A204.1 (cell line): ENCODE measurements at regions not wholly inside any gene's neighbourhood (a gene's known extent, or its start where the extent isn't known, plus 50 kb on each side); places are given as distances from the start of the nearest gene placed in this dataset.

Experiments
- FAIRE-seq: peaks from 2 replicates; lab custom pipeline; 2012; peaks lifted over from hg19 to GRCh38; lab: Jason Lieb, UNC

DNA sequence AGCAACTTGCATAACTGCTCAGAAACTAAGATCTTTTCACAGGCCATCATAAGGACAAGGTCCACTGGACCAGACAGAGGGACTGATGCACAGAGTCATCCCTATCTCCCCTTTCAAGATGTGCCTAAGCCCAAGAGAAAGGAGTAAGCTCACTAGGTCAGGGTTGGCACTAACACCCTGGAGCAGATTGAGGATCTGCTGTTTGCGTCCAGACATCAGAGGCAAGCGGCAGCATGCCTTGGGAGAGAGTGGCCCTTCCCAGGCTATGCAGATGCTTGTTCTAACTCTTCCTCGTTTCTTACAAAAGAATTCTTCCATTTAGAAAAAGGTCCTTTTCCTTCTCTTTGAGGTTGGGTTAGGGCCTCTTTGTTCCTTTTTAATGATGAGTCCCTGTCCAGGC lies 187.2 kb downstream of the KCNA5 start:
- no peak for FAIRE-seq

DNA sequence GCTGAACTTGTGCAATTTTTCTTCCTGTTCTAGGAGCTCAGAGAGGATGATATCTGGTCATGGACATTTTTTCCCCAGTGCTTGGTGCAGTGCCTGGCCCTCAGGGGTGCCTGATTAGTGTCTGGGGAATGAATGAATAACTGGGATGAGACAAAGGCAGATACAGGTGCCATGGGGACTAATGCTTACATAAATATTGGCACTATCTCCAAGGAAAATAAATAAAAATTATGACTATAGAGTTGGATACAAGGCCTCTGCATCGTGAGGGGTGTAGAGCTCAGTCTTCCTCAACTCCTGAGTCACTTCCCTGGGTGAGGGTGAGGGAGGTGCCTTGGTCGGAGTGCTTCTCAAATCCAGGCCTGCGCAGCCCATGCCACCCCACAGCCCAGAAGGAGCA lies 188.6 kb downstream of the KCNA5 start:
- no peak for FAIRE-seq

DNA sequence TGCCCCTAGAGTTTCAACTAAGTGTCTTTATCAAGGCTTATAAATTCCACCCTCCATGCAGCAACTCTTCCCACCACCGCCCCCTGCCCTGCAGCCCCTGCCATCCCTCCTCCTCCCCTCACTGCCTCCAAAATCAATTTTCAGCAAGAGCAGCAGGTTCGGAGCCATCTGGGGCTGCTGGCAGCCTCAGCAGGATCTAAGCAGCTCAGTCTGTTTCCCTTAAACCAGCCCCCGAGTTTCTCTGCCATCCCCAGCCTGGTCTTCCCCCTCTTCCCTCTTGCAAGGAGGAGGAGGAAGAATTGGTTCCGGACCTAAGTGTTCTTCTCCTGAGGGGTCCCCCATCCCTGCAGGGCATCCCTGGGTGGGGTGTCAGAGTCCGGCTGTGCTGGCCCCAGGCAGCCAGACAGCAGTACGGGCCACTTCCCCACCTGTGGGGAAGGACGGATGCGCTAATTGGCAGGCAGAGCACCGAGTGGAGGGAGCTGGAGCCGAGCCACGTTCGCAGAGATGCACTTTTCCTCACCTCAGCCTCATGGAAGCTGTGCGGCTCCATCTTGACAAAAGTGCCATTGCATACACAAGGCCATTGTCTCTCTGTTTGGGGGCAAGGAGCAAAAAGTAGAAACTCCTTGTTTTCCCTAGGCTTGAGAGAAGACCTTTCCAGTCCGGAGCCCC lies 189.3 kb downstream of the KCNA5 start:
- FAIRE-seq = no peak

DNA sequence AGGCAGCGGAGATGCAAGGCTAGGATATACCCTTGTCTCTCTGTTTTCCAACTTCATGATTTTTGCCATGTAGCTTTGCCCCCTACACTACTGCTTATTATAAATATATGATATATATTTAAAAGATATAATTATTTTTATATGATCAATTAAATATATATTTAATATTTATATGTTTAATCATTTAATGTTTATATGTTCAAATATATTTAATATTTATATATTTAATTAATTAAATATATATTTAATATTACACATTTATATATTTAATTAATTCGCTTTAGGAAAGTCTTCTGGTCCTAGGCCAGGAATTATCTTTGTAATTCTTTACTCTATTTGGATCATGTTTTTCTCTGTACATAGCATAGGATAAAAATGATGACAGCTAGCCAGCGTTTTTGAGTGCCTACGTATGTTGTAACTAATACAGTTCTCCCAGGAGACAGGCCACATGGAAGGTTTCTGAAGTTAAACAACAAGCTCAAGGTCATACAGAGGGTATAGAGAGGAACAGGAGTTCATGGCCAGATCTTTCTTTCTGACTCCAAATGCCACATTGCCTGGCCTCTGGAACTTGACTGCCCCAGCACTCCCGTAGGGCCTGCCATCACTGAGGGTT lies 192.5 kb downstream of the KCNA5 start:
- FAIRE-seq = peak; percentile 96

DNA sequence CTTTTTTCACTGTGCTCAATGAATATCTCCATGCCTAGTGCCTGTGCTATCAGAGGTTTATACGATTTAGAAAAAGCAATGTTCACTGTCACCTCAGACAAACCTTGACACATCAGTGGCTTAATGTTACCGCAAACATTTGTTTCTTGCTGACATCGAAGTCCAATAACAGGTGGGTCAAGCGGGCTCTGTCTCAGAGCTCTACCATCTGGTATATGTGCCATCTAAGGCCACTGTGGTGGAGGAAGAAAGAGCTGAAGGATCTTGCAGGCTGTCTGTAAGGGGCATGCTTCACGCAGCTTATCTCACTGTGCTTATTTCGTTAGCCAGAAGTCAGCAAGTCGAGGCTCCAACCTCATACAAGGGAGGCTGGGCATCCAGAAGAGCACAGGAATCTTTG lies 189.5 kb upstream of the NTF3 start:
- no peak for FAIRE-seq

DNA sequence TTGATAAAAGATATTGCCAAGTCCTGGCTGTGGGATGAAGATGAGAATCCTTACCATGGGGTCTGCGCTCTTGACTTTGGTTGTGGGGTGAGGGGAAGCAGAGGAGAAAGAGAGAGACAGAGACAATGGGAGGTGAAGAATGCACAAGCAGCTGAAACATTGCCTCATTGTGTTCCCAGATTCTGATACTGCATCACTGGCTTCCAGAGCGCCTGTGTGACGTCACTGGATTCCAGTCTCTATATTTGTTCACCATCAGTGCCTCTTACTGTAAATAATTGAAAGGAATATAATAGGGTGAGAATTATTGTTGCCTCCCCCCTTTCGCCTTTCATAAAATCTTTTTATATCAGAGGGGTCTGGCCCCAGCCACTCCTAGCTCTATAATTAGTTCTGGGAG lies 188.9 kb upstream of the NTF3 start:
- FAIRE-seq = no peak

DNA sequence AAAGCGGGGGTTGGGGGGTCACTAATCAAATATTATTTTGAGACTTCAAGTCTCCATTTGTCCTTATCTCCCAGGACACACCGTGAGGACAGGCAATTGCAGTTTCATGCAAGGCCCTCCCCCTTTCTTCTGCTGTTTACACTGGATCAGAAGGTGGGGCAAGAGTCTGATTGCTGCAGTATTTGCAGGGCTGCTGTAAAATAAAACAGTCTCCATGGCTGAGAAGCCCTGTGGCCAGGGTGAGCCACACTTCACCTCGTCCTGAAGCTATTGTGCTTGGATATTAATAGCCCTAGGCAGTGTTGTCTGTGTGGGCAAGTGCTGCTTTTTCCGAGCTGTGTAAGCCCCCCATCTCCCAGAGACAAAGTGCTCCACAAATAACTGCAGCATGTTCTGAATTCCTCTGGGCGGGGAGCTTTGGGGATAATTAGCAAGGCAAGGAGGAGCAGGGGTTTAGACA lies 187.4 kb upstream of the NTF3 start:
- no peak for FAIRE-seq

DNA sequence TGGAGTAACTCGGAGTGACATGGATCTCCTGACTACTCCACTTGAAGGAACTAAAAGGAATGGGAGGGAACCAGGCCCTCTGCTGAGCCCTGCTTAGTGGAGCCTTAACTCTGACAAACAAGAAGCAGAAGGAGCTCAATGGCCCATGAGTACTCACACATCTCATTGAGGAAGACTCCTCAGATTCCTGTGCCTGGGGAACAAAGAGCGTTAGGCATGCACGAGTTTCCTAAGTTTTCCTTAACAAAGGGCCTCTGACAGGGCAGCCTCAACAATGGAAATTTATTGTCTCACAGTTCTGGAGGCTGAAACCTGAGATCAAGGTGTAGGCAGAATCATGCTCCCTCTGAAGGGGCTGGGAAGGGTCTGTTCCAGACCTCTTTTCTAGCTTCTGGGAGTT lies 185.7 kb upstream of the NTF3 start:
- FAIRE-seq = no peak

DNA sequence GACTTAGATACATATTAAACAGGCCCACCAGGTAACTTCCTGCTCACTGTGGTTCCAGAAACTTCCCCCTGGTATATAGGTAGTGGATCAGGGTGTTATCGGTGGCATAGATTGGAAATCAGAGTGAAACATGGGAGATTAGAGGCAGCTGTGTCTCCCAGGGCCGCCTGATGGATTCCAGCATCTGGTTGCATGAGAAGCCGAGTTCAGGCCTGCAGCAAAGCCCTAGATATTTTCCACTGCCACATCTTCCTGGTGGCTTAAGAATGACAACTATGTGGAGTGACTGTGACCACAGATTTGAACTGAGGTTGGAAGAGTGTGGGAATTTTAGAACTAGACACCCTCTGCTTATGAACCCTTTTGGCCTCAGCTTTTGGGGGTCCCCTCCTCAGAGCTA lies 184.8 kb upstream of the NTF3 start:
- no peak for FAIRE-seq

DNA sequence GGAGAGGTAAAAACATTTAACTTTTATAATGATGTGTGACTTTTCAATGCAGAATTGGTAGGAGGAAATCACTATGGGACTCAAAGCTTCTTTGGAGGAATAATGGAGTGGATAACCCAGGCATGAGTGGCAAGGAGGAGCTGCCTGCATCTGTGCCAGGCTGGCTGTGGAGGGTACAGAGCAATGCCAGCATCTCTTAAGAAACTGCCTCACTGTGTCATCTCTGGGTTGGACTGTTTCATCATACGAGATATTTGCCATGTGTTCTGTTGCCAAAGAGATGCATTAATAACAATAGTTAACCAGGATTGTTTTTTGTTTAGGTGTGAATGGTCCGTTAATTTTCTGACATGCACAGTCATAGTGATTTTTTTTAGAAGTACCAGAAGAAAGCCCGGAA lies 183.7 kb upstream of the NTF3 start:
- FAIRE-seq = no peak

DNA sequence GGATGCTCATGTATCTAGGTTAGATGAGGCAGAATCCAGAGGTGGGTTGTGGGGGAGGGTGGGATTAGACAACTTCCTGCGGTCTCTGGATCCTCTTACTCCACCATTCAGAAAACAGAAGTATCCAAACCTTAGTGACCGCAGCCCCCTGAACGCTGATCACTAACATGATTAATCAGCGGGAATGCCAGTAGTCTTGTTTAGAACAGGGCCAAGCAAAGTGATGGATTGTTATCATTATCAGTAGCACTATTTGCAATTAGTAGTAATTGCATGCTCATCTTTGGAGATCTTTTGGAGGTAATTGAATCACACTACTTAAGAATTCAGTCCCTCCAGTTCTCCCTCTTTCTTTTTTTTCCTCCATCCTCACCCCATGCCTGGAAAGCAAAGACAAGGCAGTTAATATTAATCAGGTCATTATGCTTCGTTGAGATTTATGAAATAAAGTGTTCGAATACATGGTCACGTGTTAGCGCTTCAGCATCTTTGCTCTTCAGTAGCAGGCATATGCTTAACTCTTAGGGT lies 182.8 kb upstream of the NTF3 start:
- FAIRE-seq = no peak

DNA sequence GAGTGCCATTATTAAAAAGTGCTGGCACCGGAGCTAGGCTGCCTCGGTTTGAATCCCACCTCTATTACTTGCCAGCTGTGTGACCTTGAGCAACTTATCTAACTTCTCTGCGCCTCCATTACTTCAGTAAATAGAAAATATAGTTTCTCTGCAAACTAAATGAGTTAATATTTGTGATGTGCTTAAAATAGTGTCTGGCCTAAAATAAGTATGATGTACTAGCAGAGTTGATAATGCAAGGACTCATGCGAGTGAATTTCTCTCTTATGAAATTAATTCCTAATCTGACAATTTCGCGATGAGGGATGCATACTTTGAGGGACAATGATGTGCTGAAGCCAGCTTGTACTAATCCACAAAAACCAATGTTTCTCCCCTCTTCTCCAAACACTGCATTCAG lies 180.8 kb upstream of the NTF3 start:
- FAIRE-seq = no peak

DNA sequence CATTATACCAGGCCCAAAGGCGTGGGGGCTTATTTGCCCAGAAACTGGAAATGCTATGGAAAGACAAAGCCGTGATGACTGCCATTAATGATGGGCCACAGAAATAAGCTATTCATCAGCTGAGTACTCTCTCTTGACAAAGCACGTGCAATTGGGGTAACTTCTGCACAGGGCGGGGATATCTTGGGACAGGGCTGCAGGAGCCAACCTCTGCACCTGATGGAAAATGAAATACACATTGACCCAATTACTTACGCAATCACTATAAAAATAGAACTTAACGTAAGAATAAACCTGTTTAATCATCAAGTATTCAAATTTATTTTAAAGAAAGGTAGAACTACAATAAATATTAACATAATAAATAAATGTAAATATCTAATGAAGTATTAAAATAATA lies 180.1 kb upstream of the NTF3 start:
- FAIRE-seq = peak; percentile 60

DNA sequence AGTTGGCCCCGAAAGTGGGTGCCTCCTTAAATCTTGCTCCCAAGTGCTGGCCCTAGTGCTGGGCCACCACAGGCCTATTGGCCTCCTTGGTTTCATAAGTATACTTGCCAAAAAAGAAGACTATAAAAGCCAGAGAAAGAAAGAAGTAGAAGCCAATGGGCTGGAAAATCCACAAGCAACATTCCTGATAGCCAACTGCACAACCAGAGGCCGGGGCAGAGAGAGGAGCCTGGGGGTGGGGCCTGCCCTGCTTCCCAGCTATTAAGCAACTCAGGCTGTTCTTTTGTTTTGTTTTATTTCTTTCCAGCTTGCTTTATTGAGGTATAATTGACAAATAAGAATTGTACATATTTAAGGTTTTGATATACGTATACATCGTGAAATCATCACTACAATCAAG lies 177.2 kb upstream of the NTF3 start:
- no peak for FAIRE-seq

DNA sequence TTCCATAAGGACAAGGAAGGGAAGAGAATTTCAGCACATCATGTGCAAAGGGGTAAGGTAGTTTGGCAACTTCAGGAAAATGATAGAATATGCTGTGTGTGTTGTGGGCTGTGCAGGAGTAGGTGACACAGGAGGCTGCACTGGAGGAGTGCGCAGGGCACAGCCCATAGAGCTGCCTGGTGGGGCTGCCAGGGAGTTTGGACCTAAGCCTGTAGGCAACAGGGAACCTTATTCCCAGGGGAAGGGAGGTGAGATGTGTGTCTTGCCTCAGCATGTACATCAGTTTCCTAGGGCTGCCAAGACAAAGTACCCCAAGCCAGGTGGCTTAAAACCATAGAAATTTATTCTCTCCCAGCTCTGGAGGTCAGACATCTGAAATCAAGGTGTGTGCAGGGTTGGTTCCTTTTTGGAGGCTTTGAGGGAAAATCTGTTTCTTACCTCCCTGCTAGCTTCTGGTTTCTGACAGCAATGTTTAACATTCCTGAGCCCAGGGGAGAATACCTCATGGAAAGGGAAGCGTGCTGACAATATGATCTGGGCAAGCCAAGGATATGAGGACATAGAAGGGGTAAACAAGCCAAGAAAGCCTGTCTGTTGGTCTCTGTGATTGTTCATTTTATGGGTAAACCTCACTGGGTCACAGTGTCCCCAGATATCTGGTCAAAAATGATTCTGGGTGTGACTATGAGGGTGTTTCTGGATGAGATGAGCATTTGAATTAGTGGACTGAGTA lies 174.0 kb upstream of the NTF3 start:
- no peak for FAIRE-seq

DNA sequence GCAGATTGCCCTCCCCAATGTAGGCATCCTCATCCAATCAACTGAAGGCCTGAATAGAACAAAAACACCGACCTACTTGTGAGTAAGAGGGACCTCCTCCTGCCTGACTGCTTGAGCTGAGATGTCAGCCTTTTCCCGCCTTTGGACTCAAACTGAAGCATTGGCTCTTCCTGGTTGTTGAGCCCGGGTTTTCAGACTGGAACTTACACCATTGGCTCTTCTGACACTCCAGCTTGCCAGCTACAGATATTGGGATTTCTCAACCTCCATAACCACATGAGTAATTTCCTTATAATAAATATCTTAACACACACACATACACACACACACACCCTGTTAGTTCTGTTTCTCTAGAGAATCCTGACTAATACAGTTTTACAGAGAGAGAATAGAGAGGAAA lies 173.4 kb upstream of the NTF3 start:
- FAIRE-seq = no peak

DNA sequence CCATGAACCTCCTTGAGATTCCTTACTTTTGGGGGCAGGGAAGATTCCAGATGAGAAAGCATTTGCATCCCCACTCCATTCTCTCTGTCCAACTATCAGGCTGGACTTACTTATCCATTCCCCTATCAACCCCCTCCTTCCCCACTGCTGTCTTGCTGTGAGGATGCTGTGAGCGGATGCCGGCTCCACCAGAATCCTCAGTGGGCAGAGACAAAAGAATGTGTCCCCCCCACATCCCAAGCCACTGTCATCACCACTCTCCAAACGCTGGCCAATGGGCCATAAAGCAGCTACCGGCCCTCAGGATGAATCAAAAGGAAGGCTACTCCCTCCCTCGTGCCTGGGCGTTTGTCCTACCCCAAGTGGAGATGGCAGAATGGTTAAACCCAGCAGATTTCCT lies 173.0 kb upstream of the NTF3 start:
- no peak for FAIRE-seq

DNA sequence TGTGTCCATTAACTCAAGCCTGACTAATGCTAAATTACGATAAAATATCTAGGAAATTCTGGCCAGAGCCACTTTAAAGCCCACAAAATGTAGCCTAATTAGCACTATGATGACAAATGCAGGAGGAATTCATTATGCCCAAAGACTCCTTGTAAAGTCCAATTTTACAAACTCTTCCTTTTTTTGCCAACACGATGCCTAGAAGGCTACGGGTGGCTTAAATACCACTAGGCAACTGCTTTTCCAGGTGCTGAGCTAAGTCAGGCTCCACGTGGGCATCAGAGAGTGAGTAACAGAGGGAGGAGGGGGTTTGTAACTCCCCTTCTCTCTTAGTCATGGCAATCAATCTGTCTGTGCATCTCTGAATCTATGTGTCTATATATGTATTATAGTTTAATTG lies 172.4 kb upstream of the NTF3 start:
- FAIRE-seq = no peak

DNA sequence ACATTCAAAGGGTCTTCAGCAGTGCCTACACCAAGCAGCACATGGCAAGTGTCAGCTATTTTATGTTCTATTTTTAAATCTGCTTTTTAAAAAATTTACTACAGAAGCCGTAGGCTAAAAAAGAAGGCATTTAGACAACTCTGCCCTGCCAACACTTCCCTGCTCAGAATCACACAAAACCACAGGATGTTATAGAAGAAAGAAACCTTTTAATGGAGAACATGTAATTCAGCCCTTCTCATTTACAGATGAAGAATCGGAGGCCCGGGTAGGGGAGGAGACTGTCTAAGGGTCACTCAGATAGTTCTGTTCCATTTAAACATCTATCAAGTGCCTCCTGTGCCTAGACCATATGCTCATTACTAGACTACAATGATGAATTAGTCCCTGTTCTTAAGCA lies 171.8 kb upstream of the NTF3 start:
- no peak for FAIRE-seq

DNA sequence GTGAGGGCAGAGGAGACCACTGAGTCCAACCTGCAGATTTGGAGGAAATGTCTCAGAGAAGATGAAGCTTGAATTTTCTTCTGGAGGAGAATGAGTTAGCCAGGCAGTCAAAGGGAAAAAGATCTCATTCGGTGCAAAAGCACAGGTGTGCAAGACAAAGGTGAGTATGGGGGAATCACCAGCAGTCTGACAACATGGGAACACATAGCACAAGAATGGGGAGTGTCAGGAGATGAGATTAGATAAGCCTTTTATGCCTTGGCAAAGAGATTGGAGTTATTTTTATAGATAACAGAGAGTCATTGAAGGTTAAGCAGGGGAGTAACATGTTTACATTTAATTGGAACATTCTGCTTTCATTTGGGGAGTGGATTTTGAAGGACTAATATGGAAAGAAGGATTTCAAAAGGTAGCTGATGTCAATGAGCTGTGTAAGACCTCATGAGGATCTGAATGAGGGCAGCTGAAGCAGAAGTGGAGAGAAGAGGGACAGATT lies 171.3 kb upstream of the NTF3 start:
- no peak for FAIRE-seq

DNA sequence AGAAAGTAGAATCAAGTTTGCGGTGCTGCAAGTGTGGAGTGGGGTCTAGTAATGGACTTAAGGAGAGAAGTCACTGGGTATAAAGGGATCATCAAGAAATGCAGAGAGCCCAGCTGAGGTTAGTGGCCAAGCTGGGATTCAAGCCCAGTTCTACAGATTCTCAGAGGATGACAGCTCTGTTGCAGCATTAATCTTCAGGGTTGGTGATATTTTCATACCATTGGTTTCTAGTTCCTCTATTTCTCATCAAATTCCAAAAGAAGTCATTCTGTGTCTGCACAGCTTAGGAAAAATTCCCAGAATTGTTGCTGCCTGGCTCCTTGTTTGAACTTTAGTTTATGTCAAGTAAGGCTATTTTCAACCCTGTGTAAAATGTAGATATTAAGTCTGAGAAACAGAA lies 169.5 kb upstream of the NTF3 start:
- FAIRE-seq = no peak

DNA sequence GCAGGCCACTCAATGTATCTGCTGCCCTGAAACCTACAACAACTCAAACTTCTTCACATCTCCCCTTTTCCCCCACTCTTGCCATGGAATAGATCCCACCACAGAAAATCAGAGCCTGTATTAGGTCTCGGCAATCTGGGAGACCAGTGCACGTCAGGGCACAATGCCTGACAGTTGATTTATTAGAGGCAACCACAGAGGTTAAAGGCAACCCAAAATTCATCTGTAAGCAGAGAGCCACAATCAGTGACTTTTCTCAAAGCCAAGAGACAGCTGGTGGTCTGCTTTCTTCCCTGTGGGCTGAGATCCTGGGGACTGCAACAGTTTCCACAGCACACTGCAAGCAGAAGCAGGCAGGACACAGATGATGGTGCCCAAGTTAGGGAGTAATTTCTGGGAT lies 169.0 kb upstream of the NTF3 start:
- no peak for FAIRE-seq

DNA sequence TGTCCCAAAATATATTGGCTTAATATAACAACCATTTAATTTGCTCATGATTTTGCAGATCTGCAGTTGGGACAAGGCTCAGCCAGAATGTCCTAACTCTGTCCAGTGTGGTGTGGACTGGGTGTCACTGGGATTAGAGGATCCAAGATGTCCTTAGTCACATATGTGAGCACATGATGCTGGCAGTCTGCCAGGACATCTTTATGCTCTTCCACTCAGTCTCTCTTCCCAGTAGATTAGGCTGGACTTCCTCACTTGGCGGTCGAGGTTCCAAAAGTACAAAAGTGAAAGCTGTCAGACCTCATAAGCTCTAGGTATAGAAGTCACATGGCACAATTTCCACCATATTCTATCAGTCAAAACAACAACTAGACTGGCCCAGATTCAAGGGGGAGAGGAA lies 167.9 kb upstream of the NTF3 start:
- FAIRE-seq = no peak
